ENCODE measurements at regions not wholly inside any gene's neighbourhood (a gene's known extent, or its start where the extent isn't known, plus 50 kb on each side); places are given as distances from the start of the nearest gene placed in this dataset.
A peak's percentile ranks its signal among the peaks of the same experiment; 100 is the strongest.

- no peak for DNase-seq (ENCODE audit: low read depth, low spot score)
Observed at GRCh38 chr1:166305371-166305770, 138.6 kb upstream of the FAM78B start.

- DNase-seq (ENCODE audit: low read depth, low spot score) = no peak
Observed at GRCh38 chr1:166307261-166308188, 140.7 kb upstream of the FAM78B start.

- peak; percentile 30 for DNase-seq (ENCODE audit: low read depth, low spot score)
Observed at GRCh38 chr1:166316306-166316705, 149.5 kb upstream of the FAM78B start.

GRCh38 chr1:166322470-166322869 lies 155.7 kb upstream of the FAM78B start:
- no peak for DNase-seq (ENCODE audit: low read depth, low spot score)

- no peak for DNase-seq (ENCODE audit: low read depth, low spot score)
Observed at GRCh38 chr1:166327886-166328285, 161.1 kb upstream of the FAM78B start.

GRCh38 chr1:166328956-166329355 lies 162.2 kb upstream of the FAM78B start:
- no peak for DNase-seq (ENCODE audit: low read depth, low spot score)

- no peak for DNase-seq (ENCODE audit: low read depth, low spot score)
Observed at GRCh38 chr1:166330096-166330495, 163.3 kb upstream of the FAM78B start.

- DNase-seq (ENCODE audit: low read depth, low spot score) = no peak
Observed at GRCh38 chr1:166338105-166338504, 171.3 kb upstream of the FAM78B start.

GRCh38 chr1:166340709-166341108 lies 173.9 kb upstream of the FAM78B start:
- no peak for DNase-seq (ENCODE audit: low read depth, low spot score)

GRCh38 chr1:166343276-166343675 lies 176.5 kb upstream of the FAM78B start:
- DNase-seq (ENCODE audit: low read depth, low spot score) = no peak

GRCh38 chr1:166350490-166350889 lies 183.7 kb upstream of the FAM78B start:
- no peak for DNase-seq (ENCODE audit: low read depth, low spot score)

- DNase-seq (ENCODE audit: low read depth, low spot score) = no peak
Observed at GRCh38 chr1:166351676-166352075, 184.9 kb upstream of the FAM78B start.

- no peak for DNase-seq (ENCODE audit: low read depth, low spot score)
Observed at GRCh38 chr1:166353213-166353612, 186.4 kb upstream of the FAM78B start.

GRCh38 chr1:166354406-166354805 lies 187.6 kb upstream of the FAM78B start:
- peak; percentile 59 for DNase-seq (ENCODE audit: low read depth, low spot score)

- no peak for DNase-seq (ENCODE audit: low read depth, low spot score)
Observed at GRCh38 chr1:166365081-166365480, 198.3 kb upstream of the FAM78B start.

- DNase-seq (ENCODE audit: low read depth, low spot score) = no peak
Observed at GRCh38 chr1:166368030-166368429, 201.2 kb upstream of the FAM78B start.

- DNase-seq (ENCODE audit: low read depth, low spot score) = no peak
Observed at GRCh38 chr1:166377896-166378295, 211.1 kb upstream of the FAM78B start.

GRCh38 chr1:166378805-166379204 lies 212.0 kb upstream of the FAM78B start:
- DNase-seq (ENCODE audit: low read depth, low spot score) = no peak

- no peak for DNase-seq (ENCODE audit: low read depth, low spot score)
Observed at GRCh38 chr1:166379447-166379846, 212.6 kb upstream of the FAM78B start.

- no peak for DNase-seq (ENCODE audit: low read depth, low spot score)
Observed at GRCh38 chr1:166383137-166383536, 216.3 kb upstream of the FAM78B start.

- DNase-seq (ENCODE audit: low read depth, low spot score) = no peak
Observed at GRCh38 chr1:166383635-166384346, 217.0 kb upstream of the FAM78B start.

- no peak for DNase-seq (ENCODE audit: low read depth, low spot score)
Observed at GRCh38 chr1:166384948-166385347, 218.1 kb upstream of the FAM78B start.
